Activated naive CD8-positive, alpha-beta T cell treated with anti-CD3 and anti-CD28 coated beads for 36 hours (primary cell): ENCODE measurements at regions not wholly inside any gene's neighbourhood (a gene's known extent, or its start where the extent isn't known, plus 50 kb on each side); places are given as distances from the start of the nearest gene placed in this dataset.
"Not testable (repeated sequence)": the region's sequence is repeated elsewhere in the genome, so short reads cannot be mapped to it uniquely, and the experiment has no call there.

Experiments used
- DNase-seq: peaks from one replicate; pipeline ENCODE4 v3.0.0; 2021
- H3K27ac Mint-ChIP-seq: one replicate; pipeline ENCODE4 v1.8.0; 2022; ENCODE audit warnings: mild to moderate bottlenecking, moderate library complexity, mixed read lengths
- H3K27me3 Mint-ChIP-seq: one replicate; pipeline ENCODE4 v1.8.0; 2022; ENCODE audit warnings: mild to moderate bottlenecking, mixed read lengths
- H3K36me3 Mint-ChIP-seq: one replicate; pipeline ENCODE4 v1.8.0; 2021; ENCODE audit warnings: mild to moderate bottlenecking, mixed read lengths
- H3K4me1 Mint-ChIP-seq: one replicate; pipeline ENCODE4 v1.8.0; 2021; ENCODE audit warnings: mixed read lengths
- H3K4me3 Mint-ChIP-seq: one replicate; pipeline ENCODE4 v1.8.0; 2022; ENCODE audit warnings: mild to moderate bottlenecking, moderate library complexity, mixed read lengths
- H3K9me3 Mint-ChIP-seq: one replicate; pipeline ENCODE4 v1.8.0; 2022; ENCODE audit warnings: mixed read lengths

DNA sequence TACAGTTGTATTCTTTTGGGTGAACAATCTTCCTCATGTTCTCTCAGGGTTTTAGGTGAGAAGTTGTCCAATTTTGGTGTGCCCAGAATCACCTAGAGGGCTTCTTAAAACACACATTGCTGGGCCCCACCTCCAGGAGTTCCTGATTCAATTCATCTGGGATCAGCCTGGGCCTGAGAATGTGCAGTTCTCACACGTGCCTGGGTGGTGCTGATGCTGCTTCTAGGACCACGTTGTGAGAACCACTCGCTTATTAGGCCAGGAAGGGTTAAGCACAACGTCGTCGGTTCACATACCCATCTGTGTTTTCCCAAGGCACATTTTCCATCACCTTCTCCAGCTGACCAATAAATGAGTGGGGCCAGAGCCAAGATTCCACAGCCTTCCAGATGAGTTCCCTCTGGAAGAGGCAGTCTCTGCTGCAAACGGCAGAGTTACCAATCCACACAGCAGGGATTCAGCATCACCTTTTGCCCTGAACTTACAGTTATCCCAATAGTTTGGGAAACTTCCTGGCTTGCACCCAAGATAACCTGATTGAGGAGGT, 277.7 kb upstream of the HNRNPA3 start:
- Mint-ChIP-seq H3K27me3 (peaks cover 7% of the 10 kb centered on the region), H3K4me3 (no peak overlapping the region), H3K36me3 (no peaks in the 10 kb centered on the region), H3K27ac (no peak overlapping the region), H3K9me3 (no peaks in the 10 kb centered on the region), H3K4me1 (peaks cover 23% of the 10 kb centered on the region)
- DNase-seq, result no peak

- no peaks in the 10 kb centered on the region for H3K9me3 Mint-ChIP-seq
- H3K4me1 Mint-ChIP-seq, result peaks cover 23% of the 10 kb centered on the region
- no peak for DNase-seq
- H3K27ac Mint-ChIP-seq, result no peak overlapping the region
- no peaks in the 10 kb centered on the region for H3K36me3 Mint-ChIP-seq
- no peak overlapping the region for H3K4me3 Mint-ChIP-seq
- peaks cover 4% of the 10 kb centered on the region for H3K27me3 Mint-ChIP-seq
Measured at GRCh38 chr2:176935543-176936102, 277.0 kb upstream of the HNRNPA3 start.

DNA sequence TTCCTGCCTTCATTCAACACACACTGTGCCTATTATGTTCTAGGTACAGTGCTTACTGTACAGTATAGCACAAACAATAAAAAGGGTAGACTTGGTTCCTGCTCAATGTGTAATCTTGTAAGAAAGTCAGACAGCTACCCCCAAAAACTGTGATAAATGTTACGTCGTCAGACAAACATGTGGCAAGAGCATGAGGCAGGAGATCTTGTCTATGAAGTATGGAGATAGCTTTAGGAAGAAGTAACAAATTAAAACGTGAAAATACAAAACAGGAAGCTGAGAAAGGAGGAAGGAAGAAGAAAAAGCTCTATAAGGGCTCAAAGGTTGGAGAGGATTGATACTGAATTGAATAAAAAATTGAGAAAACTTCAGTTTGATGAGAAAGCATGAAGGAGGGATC, 276.2 kb upstream of the HNRNPA3 start:
- H3K4me3 Mint-ChIP-seq, result no peak overlapping the region
- peaks cover 18% of the 10 kb centered on the region for H3K4me1 Mint-ChIP-seq
- H3K27me3 Mint-ChIP-seq, result peaks cover 4% of the 10 kb centered on the region
- H3K9me3 Mint-ChIP-seq, result no peaks in the 10 kb centered on the region
- no peaks in the 10 kb centered on the region for H3K36me3 Mint-ChIP-seq
- DNase-seq, result no peak
- H3K27ac Mint-ChIP-seq, result no peak overlapping the region

GRCh38 chr2:176944998-176945397, 267.6 kb upstream of the HNRNPA3 start:
- H3K4me1 Mint-ChIP-seq, result no peaks in the 10 kb centered on the region
- no peaks in the 10 kb centered on the region for H3K36me3 Mint-ChIP-seq
- DNase-seq, result no peak
- H3K4me3 Mint-ChIP-seq, result no peak overlapping the region
- H3K9me3 Mint-ChIP-seq, result no peaks in the 10 kb centered on the region
- no peak overlapping the region for H3K27ac Mint-ChIP-seq
- H3K27me3 Mint-ChIP-seq, result no peaks in the 10 kb centered on the region

- Mint-ChIP-seq H3K9me3 (peaks cover 5% of the 10 kb centered on the region), H3K4me3 (no peak overlapping the region), H3K36me3 (no peaks in the 10 kb centered on the region), H3K27ac (no peak overlapping the region), H3K4me1 (no peaks in the 10 kb centered on the region), H3K27me3 (no peaks in the 10 kb centered on the region)
- DNase-seq, result no peak
Measured at GRCh38 chr2:176947754-176948153, 264.8 kb upstream of the HNRNPA3 start.

DNA sequence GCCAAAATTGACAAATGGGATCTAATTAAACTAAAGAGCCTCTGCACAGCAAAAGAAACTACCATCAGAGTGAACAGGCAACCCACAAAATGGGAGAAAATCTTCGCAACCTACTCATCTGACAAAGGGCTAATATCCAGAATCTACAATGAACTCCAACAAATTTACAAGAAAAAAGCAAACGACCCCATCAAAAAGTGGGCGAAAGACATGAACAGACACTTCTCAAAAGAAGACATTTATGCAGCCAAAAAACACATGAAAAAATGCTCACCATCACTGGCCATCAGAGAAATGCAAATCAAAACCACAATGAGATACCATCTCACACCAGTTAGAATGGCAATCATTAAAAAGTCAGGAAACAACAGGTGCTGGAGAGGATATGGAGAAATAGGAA, 261.4 kb upstream of the HNRNPA3 start:
- not testable (repeated sequence) for H3K4me3 Mint-ChIP-seq, H3K4me1 Mint-ChIP-seq, H3K9me3 Mint-ChIP-seq, H3K27ac Mint-ChIP-seq, H3K27me3 Mint-ChIP-seq, H3K36me3 Mint-ChIP-seq, DNase-seq

DNA sequence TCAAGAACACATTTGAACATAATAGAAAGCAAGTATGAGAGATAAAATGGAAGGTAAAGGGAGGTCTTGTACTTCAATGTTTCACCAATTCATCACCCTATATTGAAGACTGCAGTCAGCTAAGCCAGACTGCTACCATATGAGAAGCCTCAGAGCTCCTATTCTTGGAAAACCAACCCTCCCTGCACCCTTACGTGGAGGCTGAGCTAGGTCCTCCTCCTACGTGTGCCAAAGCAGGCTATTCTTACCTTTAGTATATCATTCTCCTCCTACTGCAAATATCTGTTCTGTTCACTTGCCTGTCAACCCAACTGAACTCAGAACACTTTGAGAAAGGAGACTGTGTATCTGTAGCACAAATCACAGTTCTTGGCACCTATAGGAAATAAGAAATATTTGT, 255.8 kb upstream of the HNRNPA3 start:
- no peak overlapping the region for H3K27ac Mint-ChIP-seq
- H3K4me1 Mint-ChIP-seq, result peaks cover 2% of the 10 kb centered on the region
- H3K36me3 Mint-ChIP-seq, result no peaks in the 10 kb centered on the region
- peaks cover 3% of the 10 kb centered on the region for H3K27me3 Mint-ChIP-seq
- H3K9me3 Mint-ChIP-seq, result no peaks in the 10 kb centered on the region
- H3K4me3 Mint-ChIP-seq, result no peak overlapping the region
- DNase-seq, result no peak

DNA sequence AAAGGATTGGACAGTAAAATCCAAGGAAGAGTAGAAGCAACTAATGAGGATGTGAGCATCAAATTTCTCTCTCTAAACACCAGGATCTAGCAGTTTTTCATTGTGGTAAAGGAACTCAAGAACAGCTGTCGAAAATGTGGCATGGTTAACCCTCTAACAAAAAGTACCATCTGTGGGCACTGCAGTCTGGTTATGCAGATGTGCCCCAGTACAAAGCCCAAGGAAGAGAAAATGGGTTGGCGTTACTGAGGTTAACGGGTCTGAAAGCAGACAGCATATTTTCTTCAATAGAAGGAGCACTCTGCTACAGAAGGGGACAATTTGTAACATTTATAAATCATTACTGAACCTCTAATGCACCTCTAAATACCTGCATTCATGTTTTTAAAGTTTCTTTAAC, 253.0 kb upstream of the HNRNPA3 start:
- H3K27me3 Mint-ChIP-seq, result peaks cover 3% of the 10 kb centered on the region
- no peak overlapping the region for H3K27ac Mint-ChIP-seq

GRCh38 chr2:176960061-176960460, 252.5 kb upstream of the HNRNPA3 start:
- H3K4me1 Mint-ChIP-seq, result peaks cover 2% of the 10 kb centered on the region
- no peaks in the 10 kb centered on the region for H3K36me3 Mint-ChIP-seq
- no peaks in the 10 kb centered on the region for H3K9me3 Mint-ChIP-seq
- H3K4me3 Mint-ChIP-seq, result no peak overlapping the region
- DNase-seq, result no peak
- H3K27me3 Mint-ChIP-seq, result peaks cover 6% of the 10 kb centered on the region
- H3K27ac Mint-ChIP-seq, result no peak overlapping the region

More for the DNA sequence above, 253.0 kb upstream of the HNRNPA3 start:
- Mint-ChIP-seq H3K36me3 (no peaks in the 10 kb centered on the region), H3K9me3 (no peaks in the 10 kb centered on the region), H3K4me1 (peaks cover 2% of the 10 kb centered on the region), H3K4me3 (no peak overlapping the region)
- no peak for DNase-seq

- Mint-ChIP-seq H3K27ac (no peak overlapping the region), H3K36me3 (no peaks in the 10 kb centered on the region)
Measured at GRCh38 chr2:176960736-176961520, 251.7 kb upstream of the HNRNPA3 start.

DNA sequence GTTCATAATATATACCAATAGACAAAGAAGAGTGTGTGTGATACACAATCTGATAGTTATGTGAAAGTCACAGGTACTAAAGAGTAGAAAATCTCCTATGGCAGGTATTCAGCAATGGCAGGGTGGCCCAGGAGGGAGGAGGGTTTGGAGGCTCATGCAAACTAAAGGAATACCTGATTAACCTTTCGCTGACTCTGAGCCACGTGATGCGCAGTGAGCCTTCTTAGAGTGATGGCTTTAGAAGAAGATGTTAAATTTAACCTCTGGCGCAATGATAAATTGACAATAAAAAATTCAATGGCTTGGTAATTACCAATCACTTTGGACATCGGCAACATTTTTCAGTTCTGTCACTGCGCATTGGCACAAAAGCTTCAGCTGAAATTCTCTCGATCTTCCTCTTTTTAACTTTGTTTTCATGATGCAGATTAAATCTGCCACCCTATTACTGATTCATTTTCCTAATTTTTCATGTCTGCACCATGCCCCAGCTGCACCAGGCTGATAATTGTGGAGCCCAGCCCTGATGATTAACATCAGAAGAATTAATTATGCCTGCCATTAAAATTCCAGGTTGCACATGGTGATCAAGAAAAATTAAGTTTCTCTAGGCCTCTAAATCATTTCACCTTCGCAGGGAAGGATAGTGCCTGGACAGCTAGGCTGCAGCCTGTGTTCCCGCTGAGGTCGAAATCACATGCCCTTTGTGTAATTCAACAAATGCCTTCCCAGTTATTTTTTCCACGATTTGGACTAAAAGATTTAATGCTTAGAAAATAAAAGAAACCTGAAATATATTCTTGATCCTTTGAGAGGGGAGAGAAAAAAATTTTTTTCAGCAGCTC, 250.6 kb upstream of the HNRNPA3 start:
- no peak for DNase-seq
- peaks cover 2% of the 10 kb centered on the region for H3K4me1 Mint-ChIP-seq
- no peak overlapping the region for H3K4me3 Mint-ChIP-seq
- no peak overlapping the region for H3K27ac Mint-ChIP-seq
- no peaks in the 10 kb centered on the region for H3K9me3 Mint-ChIP-seq
- H3K27me3 Mint-ChIP-seq, result peaks cover 8% of the 10 kb centered on the region
- no peaks in the 10 kb centered on the region for H3K36me3 Mint-ChIP-seq

More at GRCh38 chr2:176960736-176961520, 251.7 kb upstream of the HNRNPA3 start:
- no peak for DNase-seq
- no peak overlapping the region for H3K4me3 Mint-ChIP-seq
- no peaks in the 10 kb centered on the region for H3K9me3 Mint-ChIP-seq
- peaks cover 8% of the 10 kb centered on the region for H3K27me3 Mint-ChIP-seq
- H3K4me1 Mint-ChIP-seq, result peaks cover 2% of the 10 kb centered on the region

DNA sequence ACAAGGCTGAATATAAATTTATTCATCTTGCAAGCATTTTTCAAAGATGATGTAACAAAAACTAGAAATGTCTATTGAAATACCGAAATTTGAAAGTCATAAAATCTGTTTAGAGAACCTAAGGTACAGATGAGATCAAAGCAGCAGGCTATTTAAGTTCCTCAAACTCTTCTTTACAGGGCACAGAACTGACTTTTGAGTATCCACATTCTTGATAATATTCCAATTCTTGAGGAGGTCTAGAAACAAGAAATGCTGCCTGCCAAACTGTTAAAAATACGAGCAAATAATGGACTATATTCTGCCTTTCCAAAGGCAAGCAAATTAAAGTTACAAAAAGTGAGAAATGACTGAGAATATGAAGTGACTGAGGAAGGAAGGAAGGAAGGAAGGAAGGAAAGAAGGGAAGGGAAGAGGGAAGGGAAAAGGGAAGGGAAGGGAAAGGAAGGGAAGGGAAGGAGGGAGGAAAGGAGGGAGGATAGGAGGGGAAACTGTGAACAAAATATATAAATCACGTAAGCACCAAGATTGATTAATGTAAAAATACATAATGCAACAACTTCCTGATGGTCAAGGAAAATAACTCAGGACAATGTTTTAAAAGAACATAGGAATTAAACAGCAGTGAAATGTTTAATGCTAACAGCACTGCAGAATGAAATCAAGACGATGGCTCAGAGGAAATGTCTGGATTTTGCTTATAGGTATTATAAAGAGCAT, 248.9 kb upstream of the HNRNPA3 start:
- Mint-ChIP-seq H3K27ac (no peak overlapping the region), H3K4me3 (no peak overlapping the region), H3K4me1 (peaks cover 2% of the 10 kb centered on the region), H3K27me3 (peaks cover 8% of the 10 kb centered on the region), H3K9me3 (no peaks in the 10 kb centered on the region), H3K36me3 (no peaks in the 10 kb centered on the region)
- DNase-seq, result no peak

DNA sequence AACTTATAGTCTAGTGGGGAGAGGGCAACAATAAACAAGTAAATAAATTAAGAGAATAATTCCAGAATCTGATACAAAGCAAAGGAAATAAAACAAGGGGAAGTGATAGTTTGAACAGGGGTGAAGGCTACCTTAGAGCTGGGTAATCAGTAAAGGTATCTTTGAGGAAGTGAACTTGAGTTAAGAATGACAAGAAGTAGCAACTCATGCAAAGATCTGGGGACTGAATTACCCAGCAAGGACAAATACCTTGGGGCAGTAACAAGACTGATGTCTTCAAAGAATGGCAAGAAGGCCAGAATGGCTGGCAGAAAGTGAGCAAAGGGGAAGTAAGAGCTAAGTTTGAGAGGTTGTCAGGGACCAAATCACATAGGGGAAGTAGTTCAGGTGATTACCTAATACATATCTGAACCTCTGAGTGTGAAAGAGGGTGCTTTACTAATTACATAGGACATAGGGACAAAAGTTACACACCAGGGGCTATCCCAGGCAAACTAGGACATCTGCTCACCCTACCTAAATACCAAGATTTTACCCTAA, 244.6 kb upstream of the HNRNPA3 start:
- Mint-ChIP-seq H3K4me1 (no peaks in the 10 kb centered on the region), H3K4me3 (no peak overlapping the region), H3K36me3 (no peaks in the 10 kb centered on the region), H3K27ac (no peak overlapping the region), H3K27me3 (peaks cover 5% of the 10 kb centered on the region), H3K9me3 (no peaks in the 10 kb centered on the region)
- no peak for DNase-seq

GRCh38 chr2:176969642-176970359, 242.8 kb upstream of the HNRNPA3 start:
- Mint-ChIP-seq H3K4me1 (no peaks in the 10 kb centered on the region), H3K27me3 (peaks cover 5% of the 10 kb centered on the region), H3K9me3 (no peaks in the 10 kb centered on the region), H3K27ac (no peak overlapping the region), H3K36me3 (no peaks in the 10 kb centered on the region), H3K4me3 (no peak overlapping the region)
- DNase-seq, result no peak
